IPS-20b (cell line): ENCODE measurements at regions not wholly inside any gene's neighbourhood (a gene's known extent, or its start where the extent isn't known, plus 50 kb on each side); places are given as distances from the start of the nearest gene placed in this dataset.

Source experiments
- H3K27ac ChIP-seq: one replicate; pipeline ENCODE4 v1.5.1; 2013; ENCODE audit warnings: low read length
- H3K27me3 ChIP-seq: 2 replicates; pipeline ENCODE4 v1.6.1; 2013; ENCODE audit warnings: mild to moderate bottlenecking, low read length, inconsistent platforms; ENCODE audit not compliant: insufficient read depth
- H3K36me3 ChIP-seq: 2 replicates; pipeline ENCODE4 v1.6.1; 2013; ENCODE audit warnings: low read depth, mild to moderate bottlenecking, inconsistent platforms, low read length, moderate library complexity; ENCODE audit not compliant: insufficient read depth
- H3K4me1 ChIP-seq: 2 replicates; pipeline ENCODE4 v1.6.1; 2013; ENCODE audit warnings: mild to moderate bottlenecking, control low read depth, inconsistent platforms, low read length, moderate library complexity; ENCODE audit not compliant: insufficient read depth
- H3K4me3 ChIP-seq: 2 replicates; pipeline ENCODE4 v1.5.1; 2013; ENCODE audit warnings: mild to moderate bottlenecking, low read length, inconsistent platforms
- H3K9ac ChIP-seq: 2 replicates; pipeline ENCODE4 v1.6.1; 2013; ENCODE audit warnings: low read depth, mild to moderate bottlenecking, inconsistent platforms, low read length, moderate library complexity
- H3K9me3 ChIP-seq: 2 replicates; pipeline ENCODE4 v1.6.1; 2013; ENCODE audit warnings: mild to moderate bottlenecking, low read depth, low read length, inconsistent platforms; ENCODE audit not compliant: insufficient read depth

- no peaks in the 10 kb centered on the region for H3K27me3 ChIP-seq
- no peak overlapping the region for H3K9ac ChIP-seq
- H3K4me3 ChIP-seq, result no peak overlapping the region
- no peaks in the 10 kb centered on the region for H3K4me1 ChIP-seq
- no peaks in the 10 kb centered on the region for H3K36me3 ChIP-seq
- no peaks in the 10 kb centered on the region for H3K9me3 ChIP-seq
- no peak overlapping the region for H3K27ac ChIP-seq
Measured at GRCh38 chr17:63109661-63110060, 143.6 kb downstream of the TANC2 start.

GRCh38 chr17:63113167-63113566 lies 147.1 kb downstream of the TANC2 start:
- H3K36me3 ChIP-seq, result no peaks in the 10 kb centered on the region
- no peak overlapping the region for H3K9ac ChIP-seq
- H3K4me1 ChIP-seq, result no peaks in the 10 kb centered on the region; the same call in 1 of the 2 replicates
- no peaks in the 10 kb centered on the region for H3K27me3 ChIP-seq
- no peak overlapping the region for H3K27ac ChIP-seq
- H3K4me3 ChIP-seq, result no peak overlapping the region
- H3K9me3 ChIP-seq, result no peaks in the 10 kb centered on the region

DNA sequence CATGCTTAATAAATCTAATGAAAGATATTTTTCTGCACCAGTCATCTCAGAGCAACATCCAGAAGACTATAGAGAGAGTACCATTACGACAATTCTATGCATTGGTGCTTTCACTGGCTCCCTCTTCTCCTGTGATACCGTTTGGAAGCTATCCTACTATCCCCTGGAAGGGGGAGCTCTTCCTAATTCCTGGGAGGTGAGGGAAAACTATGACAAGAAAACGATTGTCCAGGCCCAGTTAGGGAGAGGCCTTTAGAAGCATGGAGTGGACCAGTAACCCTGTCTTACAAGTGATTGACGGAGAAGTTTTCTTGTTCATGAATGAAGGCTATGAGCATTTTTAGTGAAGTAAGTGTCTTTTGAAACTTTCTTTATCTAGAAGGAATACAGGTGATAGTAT lies 150.2 kb downstream of the TANC2 start:
- Histone ChIP-seq H3K4me1 (no peaks in the 10 kb centered on the region; the same call in 1 of the 2 replicates), H3K27ac (no peak overlapping the region), H3K9ac (no peak overlapping the region), H3K36me3 (no peaks in the 10 kb centered on the region), H3K27me3 (no peaks in the 10 kb centered on the region), H3K4me3 (no peak overlapping the region), H3K9me3 (no peaks in the 10 kb centered on the region)

DNA sequence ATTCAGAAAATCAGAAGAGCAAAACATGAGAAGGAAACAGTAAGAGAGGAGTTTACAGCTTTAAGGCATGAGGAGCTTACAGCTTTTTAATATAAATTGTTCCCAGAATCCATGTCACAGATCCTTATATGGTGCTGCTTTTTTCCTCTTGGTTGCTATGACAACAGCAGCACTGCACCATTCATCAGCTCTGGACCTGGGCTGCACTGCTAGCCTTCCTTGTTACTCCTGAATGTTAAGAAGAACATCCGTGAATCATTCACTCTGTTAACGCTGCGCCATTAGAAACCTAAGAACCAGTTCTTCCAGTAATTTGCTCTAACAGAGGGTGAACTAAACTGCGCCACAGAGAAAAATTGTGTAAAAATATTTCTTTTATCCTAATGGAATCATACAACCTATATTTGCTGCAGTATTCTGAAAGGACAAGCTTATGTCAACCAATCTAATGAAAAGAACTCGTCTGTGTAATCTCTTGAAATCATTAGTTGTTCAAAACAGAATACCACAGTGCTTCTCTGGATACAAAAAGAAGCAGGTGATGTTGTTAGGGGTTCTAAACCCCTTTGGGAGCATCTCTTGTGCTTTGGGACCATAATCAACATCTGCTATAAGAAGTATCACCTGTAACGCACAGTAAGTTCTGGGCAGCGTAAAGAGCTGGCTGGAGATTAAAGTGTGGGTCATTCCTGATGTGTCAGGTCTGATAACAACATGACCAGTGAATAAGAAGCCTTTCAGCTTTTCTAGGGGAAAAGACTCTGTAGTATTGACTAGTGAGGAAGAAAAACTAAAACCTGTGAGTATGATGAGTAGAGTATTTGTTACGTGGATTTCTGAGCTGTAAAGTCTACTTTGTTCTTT lies 151.2 kb downstream of the TANC2 start:
- Histone ChIP-seq H3K36me3 (no peaks in the 10 kb centered on the region), H3K9ac (no peak overlapping the region), H3K27ac (no peak overlapping the region), H3K4me3 (no peak overlapping the region), H3K9me3 (no peaks in the 10 kb centered on the region), H3K27me3 (no peaks in the 10 kb centered on the region), H3K4me1 (no peaks in the 10 kb centered on the region; the same call in 1 of the 2 replicates)

DNA sequence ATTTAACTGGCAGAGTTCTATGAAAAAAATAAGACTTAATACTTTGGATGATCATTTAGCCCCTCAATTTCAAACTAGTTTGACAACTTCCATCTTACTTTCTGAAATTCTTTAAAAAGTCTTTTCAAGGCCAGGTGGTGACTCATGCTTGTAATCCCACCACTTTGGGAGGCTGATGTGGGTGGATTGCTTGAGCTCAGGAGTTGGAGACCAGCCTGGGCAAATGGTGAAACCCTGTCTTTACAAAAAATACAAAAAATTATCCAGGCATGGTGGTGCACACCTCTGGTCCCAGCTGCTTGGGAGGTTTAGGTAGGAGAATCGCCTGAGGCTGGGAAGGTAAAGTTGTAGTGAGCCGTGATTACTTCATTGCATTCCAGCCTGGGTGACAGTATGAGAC lies 154.4 kb downstream of the TANC2 start:
- Histone ChIP-seq H3K4me3 (no peak overlapping the region), H3K4me1 (no peaks in the 10 kb centered on the region; the same call in 1 of the 2 replicates), H3K9ac (no peak overlapping the region), H3K9me3 (no peaks in the 10 kb centered on the region), H3K27ac (no peak overlapping the region), H3K27me3 (no peaks in the 10 kb centered on the region), H3K36me3 (no peaks in the 10 kb centered on the region)

- H3K9me3 ChIP-seq, result no peaks in the 10 kb centered on the region
- H3K4me3 ChIP-seq, result no peak overlapping the region
- H3K36me3 ChIP-seq, result no peaks in the 10 kb centered on the region
- no peaks in the 10 kb centered on the region for H3K27me3 ChIP-seq
- H3K27ac ChIP-seq, result no peak overlapping the region
- H3K9ac ChIP-seq, result no peak overlapping the region
- no peaks in the 10 kb centered on the region for H3K4me1 ChIP-seq
Measured at GRCh38 chr17:63124536-63124935, 158.5 kb downstream of the TANC2 start.

DNA sequence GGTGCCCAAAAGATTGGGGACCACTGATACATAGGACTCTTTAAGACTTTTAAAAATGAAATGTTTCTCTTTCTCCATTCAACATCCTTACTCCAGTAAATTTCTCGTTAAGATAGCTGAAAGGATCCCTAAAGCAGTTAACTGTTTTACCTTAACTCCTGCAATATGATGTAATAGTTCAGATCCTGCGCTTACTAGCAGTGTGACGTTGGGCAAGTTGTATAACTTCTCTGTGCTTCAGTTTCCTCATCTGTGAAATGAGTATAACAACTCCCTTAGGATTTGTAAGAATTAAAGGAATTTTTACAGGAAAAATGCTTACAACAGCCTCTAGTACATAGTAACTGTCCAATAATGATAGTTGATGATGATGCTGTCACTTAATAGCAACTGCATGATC lies 158.9 kb downstream of the TANC2 start:
- H3K36me3 ChIP-seq, result no peaks in the 10 kb centered on the region
- no peak overlapping the region for H3K27ac ChIP-seq
- no peak overlapping the region for H3K4me3 ChIP-seq

GRCh38 chr17:63125987-63126386 lies 160.0 kb downstream of the TANC2 start:
- Histone ChIP-seq H3K4me1 (no peaks in the 10 kb centered on the region), H3K27ac (no peak overlapping the region), H3K9ac (no peak overlapping the region), H3K9me3 (no peaks in the 10 kb centered on the region), H3K27me3 (no peaks in the 10 kb centered on the region), H3K36me3 (no peaks in the 10 kb centered on the region), H3K4me3 (no peak overlapping the region)

More for the DNA sequence above, 158.9 kb downstream of the TANC2 start:
- Histone ChIP-seq H3K4me1 (no peaks in the 10 kb centered on the region), H3K27me3 (no peaks in the 10 kb centered on the region), H3K9ac (no peak overlapping the region), H3K9me3 (no peaks in the 10 kb centered on the region)

DNA sequence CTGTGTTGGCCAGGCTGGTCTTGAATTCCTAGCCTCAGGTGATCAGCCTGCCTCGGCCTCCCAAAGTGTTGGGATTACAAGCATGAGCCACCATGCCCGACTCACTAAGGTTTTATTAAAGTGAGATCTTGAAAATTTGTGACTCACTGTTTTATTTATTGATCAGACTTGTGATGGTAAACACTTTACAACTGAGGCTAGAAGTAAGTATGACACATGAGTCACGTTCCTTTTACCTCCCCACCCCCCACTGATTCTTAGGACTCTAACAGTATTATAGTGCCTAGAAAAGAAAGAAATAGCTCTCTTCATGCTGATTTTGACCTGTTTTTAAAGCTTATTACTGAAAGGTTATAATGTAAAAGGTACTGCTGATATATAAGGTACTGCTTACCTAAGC lies 160.6 kb downstream of the TANC2 start:
- H3K4me3 ChIP-seq, result no peak overlapping the region
- H3K27ac ChIP-seq, result no peak overlapping the region
- H3K9me3 ChIP-seq, result no peaks in the 10 kb centered on the region
- H3K9ac ChIP-seq, result no peak overlapping the region
- no peaks in the 10 kb centered on the region for H3K27me3 ChIP-seq
- no peaks in the 10 kb centered on the region for H3K4me1 ChIP-seq
- H3K36me3 ChIP-seq, result no peaks in the 10 kb centered on the region

GRCh38 chr17:63132459-63132911 lies 166.4 kb downstream of the TANC2 start:
- Histone ChIP-seq H3K9ac (no peak overlapping the region), H3K36me3 (no peaks in the 10 kb centered on the region), H3K27me3 (no peaks in the 10 kb centered on the region), H3K4me1 (peaks cover 14% of the 10 kb centered on the region), H3K27ac (no peak overlapping the region), H3K9me3 (no peaks in the 10 kb centered on the region), H3K4me3 (no peak overlapping the region)

DNA sequence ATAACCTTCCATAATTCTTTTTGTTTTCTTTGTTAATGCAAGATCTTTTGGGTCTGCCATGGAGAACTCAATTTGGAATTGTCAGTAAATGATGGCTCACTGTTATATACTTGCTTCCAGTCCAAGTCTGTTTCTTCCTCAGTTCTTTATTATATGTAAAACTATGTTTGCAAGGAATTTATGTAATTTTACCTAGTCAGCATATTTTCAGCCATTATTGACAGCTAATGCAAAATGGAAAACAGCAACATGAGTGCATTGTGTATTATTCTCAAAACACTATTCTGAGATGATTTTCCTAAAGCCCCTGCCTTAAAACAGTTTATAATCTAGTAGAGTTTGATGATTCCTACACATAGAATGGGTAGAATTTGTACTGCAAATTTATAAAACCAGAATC lies 167.5 kb downstream of the TANC2 start:
- Histone ChIP-seq H3K27me3 (no peaks in the 10 kb centered on the region), H3K4me1 (peaks cover 23% of the 10 kb centered on the region)

DNA sequence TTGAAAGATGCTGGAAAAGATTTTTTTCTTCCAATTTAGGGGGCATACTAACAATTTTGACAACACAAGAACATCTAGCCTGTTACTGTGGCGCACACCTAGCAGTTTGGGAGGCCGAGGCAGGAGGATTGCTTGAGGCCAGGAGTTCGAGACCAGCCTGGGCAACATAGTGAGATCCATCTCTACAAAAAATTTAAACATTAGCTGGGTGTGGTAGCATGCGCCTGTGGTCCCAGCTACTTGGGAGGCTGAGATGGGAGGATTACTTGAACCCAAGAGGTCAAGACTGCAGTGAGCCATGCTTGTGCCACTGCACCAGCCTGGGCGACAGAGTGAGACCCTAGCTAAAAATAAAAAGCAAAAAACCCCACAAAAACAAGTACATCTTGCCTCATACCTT lies 168.8 kb downstream of the TANC2 start:
- Histone ChIP-seq H3K9ac (no peak overlapping the region), H3K27ac (no peak overlapping the region), H3K9me3 (no peaks in the 10 kb centered on the region), H3K36me3 (no peaks in the 10 kb centered on the region), H3K4me3 (no peak overlapping the region), H3K27me3 (no peaks in the 10 kb centered on the region), H3K4me1 (peaks cover 25% of the 10 kb centered on the region)

More for the DNA sequence above, 167.5 kb downstream of the TANC2 start:
- no peak overlapping the region for H3K27ac ChIP-seq
- no peaks in the 10 kb centered on the region for H3K9me3 ChIP-seq
- H3K9ac ChIP-seq, result no peak overlapping the region
- H3K36me3 ChIP-seq, result no peaks in the 10 kb centered on the region
- no peak overlapping the region for H3K4me3 ChIP-seq
